HG03354 (cell line): ENCODE measurements at regions not wholly inside any gene's neighbourhood (a gene's known extent, or its start where the extent isn't known, plus 50 kb on each side); places are given as distances from the start of the nearest gene placed in this dataset.

Experiments used
- ATAC-seq: cut with Tn5 transposase; IDR thresholded peaks from one replicate; pipeline ENCODE4 v1.9.1; 2021; ENCODE audit warnings: mild to moderate bottlenecking; ENCODE audit not compliant: unreplicated experiment, poor library complexity, severe bottlenecking

- no peak for ATAC-seq
Measured at GRCh38 chr6:165717732-165718465, 54.9 kb upstream of the PDE10A start.

DNA sequence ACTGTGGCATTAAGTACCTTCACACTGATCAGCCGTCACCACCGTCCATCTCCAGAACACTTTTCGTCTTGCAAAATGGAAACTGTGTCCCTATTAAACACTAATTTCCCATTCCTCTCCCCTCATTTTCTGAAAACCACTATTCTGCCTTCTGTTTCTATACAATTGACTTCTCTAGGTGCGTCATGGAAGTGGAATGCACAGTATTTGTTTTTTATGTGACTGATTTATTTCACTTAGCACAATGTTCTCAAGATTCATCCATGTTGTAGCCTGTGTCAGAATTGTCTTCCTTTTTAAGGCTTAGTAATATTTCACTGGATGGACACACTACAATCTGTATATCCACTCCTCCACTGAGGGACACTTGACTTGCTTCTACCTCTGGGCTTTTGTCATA lies 53.8 kb upstream of the PDE10A start:
- ATAC-seq, result no peak

- ATAC-seq, result no peak
Measured at GRCh38 chr6:165715428-165715827, 52.4 kb upstream of the PDE10A start.

- no peak for ATAC-seq
Measured at GRCh38 chr6:165714907-165715306, 51.9 kb upstream of the PDE10A start.

GRCh38 chr6:165713845-165714466 lies 50.9 kb upstream of the PDE10A start:
- no peak for ATAC-seq
